ENCODE measurements at regions not wholly inside any gene's neighbourhood (a gene's known extent, or its start where the extent isn't known, plus 50 kb on each side); places are given as distances from the start of the nearest gene placed in this dataset.

DNA sequence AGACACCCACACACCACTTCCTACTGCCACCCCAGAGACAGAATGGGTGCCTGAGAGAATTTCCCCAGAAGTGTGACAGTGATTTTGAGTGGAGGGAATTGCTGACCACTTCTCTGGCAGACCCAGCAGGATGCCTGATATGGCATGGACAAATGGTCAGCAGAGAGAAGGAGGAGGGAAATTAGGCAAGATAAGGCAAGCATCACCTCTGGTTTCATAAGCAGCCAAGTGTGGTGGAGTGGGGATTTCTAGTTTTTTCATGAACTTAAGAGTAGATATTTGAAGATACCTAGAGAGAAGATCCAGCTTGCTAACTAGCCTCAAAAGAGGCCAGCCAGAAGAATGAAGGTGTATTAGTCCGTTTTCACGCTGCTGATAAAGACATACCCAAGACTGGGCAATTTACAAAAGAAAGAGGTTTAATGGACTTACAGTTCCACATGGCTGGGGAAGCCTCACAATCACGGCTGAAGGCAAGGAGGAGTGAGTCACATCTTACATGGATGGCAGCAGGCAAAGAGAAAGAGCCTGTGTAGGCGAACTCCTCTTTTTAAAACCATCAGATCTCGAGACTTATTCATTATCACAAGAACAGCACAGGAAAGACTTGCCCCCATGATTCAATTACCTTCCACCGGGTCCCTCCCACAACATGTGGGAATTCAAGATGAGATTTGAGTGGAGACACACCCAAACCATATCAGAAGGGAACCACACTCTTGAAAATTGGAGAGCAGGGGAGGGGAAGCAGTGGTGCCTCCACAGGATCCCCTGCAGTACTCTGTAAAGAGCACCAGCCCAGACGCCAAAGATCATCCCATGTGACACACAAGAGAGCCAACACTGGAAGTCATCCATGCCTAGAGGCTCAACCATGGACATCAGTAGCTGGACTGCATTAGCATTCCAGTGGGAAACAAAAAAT is 64.2 kb downstream of the RBM43 start:
- FAIRE-seq: no peak

DNA sequence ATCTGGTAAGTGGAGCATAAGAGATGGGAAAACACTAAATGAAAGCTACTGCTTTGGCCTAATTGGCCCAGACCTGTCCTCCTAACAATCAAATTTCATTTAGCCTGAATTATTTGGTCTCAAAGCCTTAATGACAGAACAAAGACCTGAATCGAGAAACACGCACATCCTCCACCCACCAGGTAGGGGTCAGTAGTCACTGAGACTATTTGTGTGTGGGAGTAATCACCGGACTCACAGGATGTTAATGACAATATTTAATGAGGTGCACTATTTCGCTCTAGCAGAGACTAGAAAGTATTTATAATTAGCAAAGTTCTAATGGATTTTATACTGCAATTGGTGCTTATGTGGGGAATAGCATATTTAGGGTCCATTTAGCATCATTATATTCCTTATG is 68.1 kb downstream of the RBM43 start:
- no peak for FAIRE-seq

DNA sequence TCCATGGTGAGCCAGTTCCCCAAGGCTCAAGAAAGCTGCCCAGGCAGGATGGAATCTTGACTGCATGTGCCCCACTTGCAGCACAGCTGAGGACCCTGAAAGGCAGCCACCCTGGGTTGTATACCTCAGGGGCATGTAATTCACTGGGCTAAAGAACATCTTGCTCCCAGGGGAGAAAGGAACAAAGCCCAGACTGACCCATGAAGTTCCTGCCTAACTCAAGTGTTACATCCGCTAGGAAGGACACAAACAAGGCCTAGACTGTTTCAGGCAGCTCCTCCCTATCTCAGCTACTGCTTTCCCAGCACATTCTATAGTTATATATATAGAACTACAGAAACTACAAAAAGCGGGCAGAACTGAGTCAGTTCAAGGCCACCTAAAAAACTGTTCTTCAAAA is 69.0 kb downstream of the RBM43 start:
- FAIRE-seq: no peak

DNA sequence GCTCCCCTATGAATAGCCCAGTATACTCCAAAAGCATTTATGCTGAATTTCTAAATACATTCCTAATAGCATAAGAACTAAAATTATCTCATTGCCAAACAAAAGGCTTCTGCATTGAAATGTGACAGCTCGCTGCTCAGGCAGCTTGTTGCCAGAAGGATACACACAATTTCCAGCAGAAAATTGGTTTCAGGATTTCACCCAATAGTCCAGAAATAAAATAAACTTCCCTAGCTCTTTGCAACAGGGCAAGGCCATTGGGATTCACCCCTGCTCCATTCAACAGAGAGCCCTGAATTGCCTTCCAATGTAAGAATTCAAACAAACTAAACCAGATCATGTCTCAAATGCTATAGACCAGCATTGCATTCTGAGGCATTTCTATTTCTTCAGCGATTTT is 70.7 kb downstream of the RBM43 start:
- no peak for FAIRE-seq

DNA sequence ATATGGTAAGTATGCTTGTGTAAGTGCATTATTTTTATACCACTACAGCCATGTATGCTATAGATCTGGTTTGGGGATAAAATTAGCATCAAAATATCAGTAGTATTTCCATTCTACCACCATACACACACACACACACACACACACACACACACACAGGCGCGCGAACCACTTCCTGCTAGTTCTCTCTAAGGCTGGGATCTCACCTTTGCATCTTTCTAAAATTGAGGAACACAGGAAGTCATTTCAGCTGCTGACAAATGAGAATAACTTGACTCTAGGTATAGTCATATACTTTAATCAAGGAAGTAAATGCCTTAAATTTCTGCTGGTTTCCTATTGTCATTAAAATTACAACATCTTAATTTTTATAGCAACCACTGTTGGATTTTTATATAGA is 72.5 kb downstream of the RBM43 start:
- FAIRE-seq: no peak

DNA sequence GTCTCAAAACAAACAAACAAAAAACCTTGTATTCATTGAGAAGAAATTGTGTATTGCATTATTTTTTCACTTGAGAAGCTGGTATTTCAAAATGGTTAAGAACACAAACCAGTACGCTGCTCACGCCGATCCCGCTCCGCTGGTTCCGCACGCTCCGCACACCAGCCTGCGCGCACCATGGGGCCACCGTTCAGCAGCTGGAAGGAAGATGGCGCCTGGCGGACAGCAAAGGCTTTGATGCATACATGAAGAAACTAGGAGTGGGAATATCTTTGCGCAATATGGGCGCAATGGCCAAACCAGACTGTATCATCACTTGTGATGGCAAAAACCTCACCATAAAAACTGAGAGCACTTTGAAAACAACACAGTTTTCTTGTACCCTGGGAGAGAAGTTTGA is 75.7 kb downstream of the RBM43 start:
- no peak for FAIRE-seq

DNA sequence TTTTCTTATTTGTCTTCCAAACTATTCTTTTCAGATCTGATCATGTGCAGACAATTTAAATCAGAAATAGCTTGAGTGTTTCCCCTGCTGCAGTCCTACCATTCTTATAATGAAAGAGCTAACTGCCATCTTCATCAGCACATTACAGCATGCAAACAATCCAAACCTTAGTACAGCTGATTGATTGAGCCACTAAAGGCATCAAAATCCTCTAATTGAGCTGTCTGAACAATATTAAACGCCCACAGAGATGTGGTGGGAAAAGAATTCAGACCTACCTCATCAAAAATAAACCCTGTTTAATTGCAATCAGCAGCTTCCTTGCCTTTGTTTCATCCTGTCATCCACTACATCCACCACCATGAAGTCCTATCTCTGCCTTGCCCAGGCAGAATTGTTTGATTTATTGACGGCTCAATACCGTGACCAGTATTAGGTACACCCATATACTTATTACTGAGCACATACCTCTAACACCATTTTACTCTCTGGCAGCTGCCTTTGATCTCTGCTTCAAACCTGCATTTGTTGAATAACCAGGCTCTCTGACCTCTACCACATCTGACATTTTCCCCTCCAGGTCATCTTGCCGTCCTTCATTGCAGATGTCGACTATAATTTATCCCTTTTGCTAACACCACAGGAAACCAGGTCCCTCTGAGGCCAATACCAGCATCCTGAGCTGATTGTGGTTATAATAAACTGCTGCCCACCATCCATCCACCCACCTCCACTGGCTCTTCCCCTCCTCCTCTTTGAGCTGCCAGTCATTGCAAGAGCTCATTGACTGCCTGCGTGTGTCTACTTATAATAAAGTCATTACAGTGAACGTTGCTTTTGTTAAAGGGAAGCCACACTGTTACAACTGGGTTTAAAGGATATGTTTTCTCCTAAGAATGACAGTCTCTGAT is 78.5 kb downstream of the RBM43 start:
- FAIRE-seq: no peak

DNA sequence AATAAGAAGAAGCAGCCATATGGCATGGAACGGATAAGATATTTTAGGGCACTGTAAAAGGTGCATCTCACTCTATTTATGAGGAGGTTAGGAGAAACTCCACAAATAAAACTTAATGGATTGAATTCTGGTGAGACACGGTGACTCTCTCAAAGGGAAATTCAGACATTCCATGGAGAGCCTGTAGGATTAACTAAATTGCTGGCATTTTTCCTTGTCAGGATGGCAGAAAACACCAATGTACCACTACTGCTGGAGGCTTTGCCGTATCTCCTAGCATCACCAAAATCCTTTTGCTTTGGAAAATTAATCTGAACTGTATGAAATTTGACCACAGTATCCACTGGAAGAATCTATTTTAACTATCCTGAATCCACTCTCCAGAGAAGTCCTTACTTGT is 79.3 kb downstream of the RBM43 start:
- FAIRE-seq: no peak

DNA sequence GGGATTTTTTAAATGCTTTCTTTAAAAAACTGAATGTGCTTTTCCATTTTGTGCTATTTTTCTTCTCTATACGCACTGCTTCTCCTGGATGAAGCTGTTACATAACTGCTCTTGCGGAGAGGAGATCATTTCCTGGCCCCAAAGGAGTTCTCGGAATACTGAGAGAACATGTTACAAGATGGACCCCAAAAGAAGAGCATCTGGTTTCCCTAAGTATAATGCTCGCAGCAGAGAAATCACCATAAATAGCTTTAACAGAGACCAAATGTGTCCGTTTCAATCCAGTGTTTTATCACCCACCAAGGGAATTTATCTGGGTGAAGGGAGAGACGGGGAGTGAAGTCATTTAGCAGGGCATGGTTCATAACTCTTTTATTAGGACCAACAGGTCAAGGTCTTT is 80.1 kb downstream of the RBM43 start:
- FAIRE-seq: peak; percentile 87

DNA sequence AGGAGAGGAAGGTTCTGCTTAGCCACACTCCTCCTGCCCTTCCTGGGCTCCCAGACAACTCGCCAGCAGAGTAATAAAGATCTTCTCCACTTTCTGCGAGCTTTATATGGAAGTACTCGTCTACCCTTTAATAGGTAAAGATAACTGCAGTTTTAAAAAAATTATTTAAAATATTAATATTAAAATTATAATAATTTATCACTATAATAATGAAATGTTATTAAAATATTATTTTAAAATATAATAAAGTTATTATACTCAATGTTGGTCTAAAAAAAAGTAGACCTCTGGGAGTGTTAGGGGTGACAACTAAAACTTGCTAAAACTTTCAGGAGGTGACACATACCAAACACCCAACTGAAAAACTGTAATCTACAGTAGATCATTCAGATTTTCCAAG is 81.5 kb downstream of the RBM43 start:
- FAIRE-seq: peak; percentile 63

DNA sequence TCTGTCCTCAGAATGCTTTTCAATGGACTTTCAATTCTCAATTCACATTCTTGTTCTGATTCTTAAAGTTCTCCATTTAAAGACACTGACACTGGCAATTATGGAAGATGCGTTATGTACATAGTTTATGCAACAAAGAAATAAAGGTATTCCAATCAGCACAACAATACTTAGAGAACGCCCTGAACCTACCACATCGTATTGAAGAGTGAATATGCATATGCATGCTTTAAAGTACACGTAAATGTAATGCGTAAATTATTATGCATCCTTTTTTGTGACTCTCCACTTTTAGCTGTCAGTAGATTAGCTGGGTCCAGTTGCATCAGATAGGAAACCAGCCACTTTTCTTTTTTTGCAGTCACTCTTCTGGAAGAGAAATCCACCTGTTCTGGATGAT is 83.5 kb downstream of the RBM43 start:
- no peak for FAIRE-seq

DNA sequence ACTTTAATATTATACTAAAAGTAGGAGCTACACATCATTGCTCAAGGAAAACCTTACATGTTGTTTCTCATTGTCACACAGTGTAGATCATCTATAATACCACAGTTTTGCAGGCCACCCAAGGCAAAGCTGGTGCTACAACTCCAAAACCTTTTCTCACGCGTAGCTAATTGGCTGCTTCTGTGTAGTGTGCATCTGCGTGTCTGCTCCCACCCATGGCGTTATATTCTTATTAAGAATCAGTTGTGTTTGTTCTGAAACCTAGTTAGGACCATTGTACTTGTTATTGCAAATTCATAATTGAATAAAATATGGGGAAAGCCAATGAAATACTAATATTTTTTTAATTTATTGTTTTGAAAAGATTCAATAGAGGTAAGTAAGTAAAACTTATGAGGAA is 83.9 kb downstream of the RBM43 start:
- no peak for FAIRE-seq

DNA sequence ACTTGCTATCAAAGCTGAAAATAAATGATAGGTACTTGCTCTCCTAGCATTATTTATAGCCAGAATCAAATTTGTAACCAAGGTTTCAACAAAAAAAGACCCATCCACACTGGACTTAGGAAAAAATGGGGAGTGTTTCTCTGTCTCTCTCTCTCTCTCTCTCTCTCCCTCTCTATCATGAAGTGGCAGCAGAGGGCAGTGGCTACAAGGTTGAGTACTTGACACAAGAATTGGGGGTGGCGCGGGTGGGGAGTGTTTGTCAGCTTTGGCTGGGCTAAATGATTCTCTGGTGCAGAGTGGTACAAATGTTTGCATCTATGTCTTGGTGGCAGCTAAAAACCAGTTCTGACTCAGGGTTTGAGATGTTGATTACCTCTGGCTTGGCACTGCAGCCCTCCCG is 85.0 kb downstream of the RBM43 start:
- no peak for FAIRE-seq

DNA sequence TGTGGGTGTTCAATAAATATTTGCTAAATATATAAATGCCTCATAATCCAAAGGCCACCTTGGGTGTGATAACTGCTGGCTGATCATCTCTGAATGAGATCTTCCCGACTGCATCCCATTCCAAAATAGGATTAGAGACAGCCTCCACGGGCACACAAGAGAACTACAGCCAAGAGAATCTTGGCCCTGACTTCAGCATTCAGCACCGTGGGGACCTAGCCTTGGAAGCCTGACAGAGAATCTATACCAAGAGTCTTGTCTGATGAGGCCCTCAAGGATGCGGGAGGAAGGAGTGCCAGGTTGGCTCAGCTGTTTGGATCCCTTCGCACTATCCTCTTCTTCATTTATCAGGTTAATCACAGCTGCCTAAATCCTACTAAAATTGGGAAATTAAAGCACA is 85.8 kb downstream of the RBM43 start:
- FAIRE-seq: no peak

DNA sequence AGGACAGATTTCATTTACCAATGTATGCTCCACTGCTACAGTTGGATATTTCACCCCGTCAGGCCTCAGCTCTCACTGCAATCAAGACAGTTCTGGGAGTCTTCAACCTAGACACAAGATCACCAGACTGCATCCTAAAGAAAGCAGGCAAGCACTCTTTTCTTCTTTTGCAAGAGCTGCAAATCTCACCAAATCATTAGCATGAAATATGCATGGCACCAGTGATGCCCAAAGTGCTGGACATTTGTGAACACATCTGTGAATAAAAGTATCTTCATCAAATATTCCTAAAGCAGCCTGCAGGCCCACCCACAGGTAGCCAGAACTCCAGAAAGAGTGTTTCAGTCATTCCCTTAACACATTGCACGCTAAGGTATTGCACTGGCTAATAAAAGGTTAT is 87.5 kb downstream of the RBM43 start:
- FAIRE-seq: no peak

DNA sequence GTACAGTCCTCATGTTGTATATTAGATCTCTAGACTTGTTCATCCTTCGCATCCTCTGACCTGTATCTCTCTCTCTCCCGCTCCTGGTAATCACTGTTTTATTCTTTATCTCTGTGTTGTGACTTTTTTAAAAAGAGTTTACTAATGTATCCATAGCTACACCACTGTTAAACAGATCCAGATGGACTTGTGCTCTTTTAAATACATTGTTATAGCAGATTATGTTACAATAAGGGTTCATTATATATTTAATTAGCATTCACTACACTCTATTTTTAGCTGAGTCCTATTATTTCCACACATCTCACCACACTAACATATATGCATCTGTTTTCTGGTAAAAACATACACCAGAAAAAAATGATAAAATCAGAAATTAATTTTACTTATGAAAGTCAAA is 90.5 kb downstream of the RBM43 start:
- no peak for FAIRE-seq

DNA sequence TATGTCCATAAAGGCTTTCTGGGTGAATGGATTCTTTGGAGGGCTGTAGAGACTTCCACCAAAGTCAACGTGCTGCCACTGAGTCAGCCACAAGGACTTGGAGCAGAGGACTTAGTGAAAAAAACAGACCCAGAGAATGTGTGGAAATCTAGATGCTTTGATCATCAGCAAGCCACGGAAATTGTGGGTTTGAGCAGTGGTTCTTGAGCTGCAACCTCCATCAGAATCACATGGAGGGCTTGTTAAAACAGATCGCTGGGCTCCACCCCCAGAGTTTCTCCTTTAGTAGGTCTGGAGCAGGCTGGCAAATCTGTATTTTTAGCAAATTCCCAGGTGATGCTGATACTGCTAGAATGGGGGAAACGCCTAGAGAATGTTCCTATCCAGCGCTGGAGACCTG is 95.3 kb downstream of the RBM43 start:
- FAIRE-seq: no peak

DNA sequence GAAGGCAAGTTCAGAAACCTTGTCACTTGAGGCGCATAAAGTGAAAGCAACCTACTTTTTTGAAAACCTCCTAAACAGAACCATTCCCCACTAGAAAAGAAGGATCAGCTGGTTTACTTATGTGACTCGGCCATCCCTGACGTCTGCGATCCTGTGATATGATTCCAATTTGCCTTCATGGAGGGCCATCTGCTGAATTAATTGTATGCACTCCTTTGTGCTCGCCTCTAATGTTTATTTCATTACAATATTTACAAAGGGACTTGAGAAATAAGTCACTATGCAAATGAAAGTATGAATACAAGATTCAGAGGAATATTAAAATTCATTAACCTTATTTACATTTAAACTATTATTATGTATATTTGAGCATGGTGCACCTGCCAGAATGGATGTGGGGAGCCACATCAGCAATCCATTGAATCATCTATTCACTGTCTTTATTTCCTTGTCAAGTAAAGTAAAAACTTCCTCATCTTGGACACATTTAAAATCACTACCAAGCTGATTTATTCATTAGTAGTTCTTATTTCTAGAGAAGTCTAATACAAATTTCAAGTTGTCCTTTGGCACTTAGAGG is 96.5 kb downstream of the RBM43 start:
- no peak for FAIRE-seq

DNA sequence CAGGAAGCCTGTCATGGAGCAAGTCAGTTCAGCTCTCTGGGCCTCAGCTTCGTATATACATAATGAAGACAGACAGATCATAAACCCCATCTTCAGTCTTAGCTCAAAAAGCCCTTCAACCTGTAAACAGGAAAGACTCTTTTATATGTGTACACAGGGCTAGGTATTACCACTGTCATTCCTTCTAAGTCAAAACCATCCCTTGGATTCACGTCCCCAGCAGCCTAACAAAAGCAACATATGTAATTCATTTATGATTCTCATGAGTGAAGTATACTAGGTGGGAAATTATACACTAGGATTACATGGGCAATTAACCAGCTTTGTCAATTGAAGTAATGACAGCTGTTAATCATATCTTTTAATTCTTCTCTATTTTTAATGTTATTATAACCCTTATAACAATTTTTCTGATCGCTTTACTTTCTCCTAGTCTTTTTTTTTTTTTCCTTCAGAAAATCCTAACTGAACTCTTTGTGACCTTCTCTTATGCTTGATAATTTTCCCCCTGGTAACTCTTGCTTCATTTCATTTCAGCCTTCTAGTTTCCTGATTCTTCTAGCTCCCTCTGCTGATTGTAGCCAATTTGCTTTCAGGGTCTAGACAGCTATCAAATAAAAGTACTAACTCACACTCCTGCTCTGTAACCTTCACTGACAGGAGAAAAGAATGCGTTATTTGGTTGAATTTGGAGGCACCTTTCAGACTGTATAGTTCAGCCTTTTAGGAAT is 99.7 kb downstream of the RBM43 start:
- FAIRE-seq: no peak

DNA sequence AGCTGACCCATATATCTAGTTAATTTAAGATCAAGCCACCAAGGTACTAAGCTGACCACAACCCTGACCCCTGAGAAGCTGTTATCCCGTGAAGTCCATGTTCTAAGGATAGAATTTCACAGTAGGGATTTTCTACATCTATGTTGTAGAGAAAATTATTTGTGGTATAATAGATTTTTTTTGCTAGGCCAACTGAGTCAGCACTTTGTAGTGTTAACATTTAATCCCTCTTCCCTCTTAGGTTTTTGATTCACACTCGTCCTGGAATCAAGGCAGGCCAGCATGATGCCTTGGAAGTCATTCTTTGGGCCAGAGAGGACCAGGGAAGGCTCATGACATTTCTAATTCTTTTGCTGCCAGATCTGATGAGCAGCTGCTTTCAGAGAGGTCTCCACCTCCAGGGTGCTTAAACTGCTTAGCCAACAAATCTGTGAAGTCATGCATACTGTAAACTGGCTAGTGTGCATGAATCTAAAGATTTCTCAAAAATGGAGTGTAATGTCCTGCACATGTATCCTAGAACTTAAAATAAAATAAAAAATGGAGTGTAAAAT is 102.5 kb downstream of the RBM43 start:
- FAIRE-seq: no peak

DNA sequence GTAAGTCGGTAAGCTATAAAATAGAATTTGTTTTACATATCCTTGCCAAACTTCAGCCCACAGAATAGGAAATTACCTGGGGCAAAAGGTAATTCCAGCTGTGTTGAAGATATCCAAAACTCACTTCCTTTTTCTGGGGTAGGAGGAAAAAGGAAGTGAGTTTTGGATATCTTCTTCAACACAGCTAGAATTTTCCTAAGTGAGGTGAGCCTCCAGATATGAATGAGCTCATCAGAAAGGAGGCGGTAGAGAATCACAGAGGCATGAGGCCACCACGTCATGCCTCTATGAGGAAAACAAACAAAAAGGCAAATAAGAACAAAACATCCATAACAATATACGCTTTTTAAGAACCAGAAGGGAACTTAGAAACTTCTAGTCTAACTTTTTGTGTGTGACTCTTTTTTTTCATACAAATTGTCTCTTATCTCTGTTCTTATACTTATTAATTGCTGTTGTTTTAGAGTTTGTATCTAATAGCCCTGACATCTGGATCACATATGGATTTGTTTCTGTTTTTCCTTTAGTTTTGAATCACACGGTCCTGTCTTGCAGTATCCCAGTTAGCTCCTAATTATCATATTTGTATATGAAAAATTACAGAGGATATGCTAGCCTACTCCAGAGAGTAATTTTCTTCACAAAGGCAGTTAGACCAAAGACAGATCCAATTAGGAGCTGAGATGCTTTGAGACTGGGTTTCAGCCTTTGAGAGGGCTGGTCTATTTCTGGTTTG is 104.5 kb downstream of the RBM43 start:
- no peak for FAIRE-seq

DNA sequence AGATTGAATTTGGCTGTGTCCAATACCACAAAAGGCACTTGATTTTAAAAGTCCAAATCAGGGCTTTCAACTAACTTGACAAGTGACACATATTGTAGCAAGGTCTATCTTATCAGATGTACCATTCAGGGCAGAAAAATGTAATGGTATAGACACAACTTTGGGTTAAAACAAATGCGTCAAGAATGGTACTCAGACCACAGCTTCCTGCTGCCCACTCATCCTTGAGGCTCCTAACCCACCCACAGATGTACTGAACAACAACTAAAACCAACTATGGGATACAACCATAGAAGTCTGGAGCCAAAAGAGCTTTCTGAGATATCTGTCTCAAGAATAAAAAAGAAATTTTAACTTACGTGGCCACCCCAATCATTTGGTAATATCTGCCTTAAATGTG is 105.2 kb downstream of the RBM43 start:
- FAIRE-seq: no peak

Data from endometrium (tissue), 2 donors.